Natural killer cell (primary cell): ENCODE measurements at regions not wholly inside any gene's neighbourhood (a gene's known extent, or its start where the extent isn't known, plus 50 kb on each side); places are given as distances from the start of the nearest gene placed in this dataset.

Experiments used
- ATAC-seq, 3 donors: fragments of 150-1000 bp in 2 of 3; fragments of 200-7000 bp in 1 of 3; cut with Tn5 transposase; 1 replicate in 1 of 3; 2 replicates in 2 of 3; pipeline ENCODE4 v1.10.0; 2021; ENCODE audit warnings: mild to moderate bottlenecking in 2 of 3, moderate library complexity in 2 of 3
- DNase-seq, 2 donors: peaks; one replicate each; pipeline versions ENCODE4 v3.0.0 to v3.0.0-alpha.2; 2013 to 2021; ENCODE audit warnings: mixed read lengths in 1 of 2
- H3K27ac ChIP-seq: one replicate; pipeline ENCODE4 v1.5.1; 2013; ENCODE audit warnings: mild to moderate bottlenecking, low read length
- H3K27me3 ChIP-seq: one replicate; pipeline ENCODE4 v1.6.1; 2013; ENCODE audit warnings: low read length; ENCODE audit not compliant: control insufficient read depth, insufficient read depth
- H3K36me3 ChIP-seq: one replicate; pipeline ENCODE4 v1.6.1; 2013; ENCODE audit warnings: low read length; ENCODE audit not compliant: control insufficient read depth, insufficient read depth
- H3K4me1 ChIP-seq: one replicate; pipeline ENCODE4 v1.6.1; 2013; ENCODE audit warnings: low read length; ENCODE audit not compliant: control insufficient read depth, insufficient read depth
- H3K4me3 ChIP-seq: one replicate; pipeline ENCODE4 v1.5.1; 2013; ENCODE audit warnings: low read length
- H3K9me3 ChIP-seq: one replicate; pipeline ENCODE4 v1.6.1; 2013; ENCODE audit warnings: low read length; ENCODE audit not compliant: control insufficient read depth, insufficient read depth
- H3K27ac Mint-ChIP-seq, 2 donors: one replicate each; pipeline ENCODE4 v1.8.0; 2022; ENCODE audit warnings: mild to moderate bottlenecking in 2 of 2, mixed read lengths in 2 of 2, moderate library complexity in 1 of 2
- H3K27me3 Mint-ChIP-seq, 2 donors: one replicate each; pipeline ENCODE4 v1.8.0; 2022; ENCODE audit warnings: low read depth in 2 of 2, mixed read lengths in 2 of 2
- H3K36me3 Mint-ChIP-seq: one replicate; pipeline ENCODE4 v1.8.0; 2022; ENCODE audit warnings: mixed read lengths
- H3K4me1 Mint-ChIP-seq, 2 donors: one replicate each; pipeline ENCODE4 v1.8.0; 2022; ENCODE audit warnings: mixed read lengths in 2 of 2
- H3K4me3 Mint-ChIP-seq: one replicate; pipeline ENCODE4 v1.8.0; 2022; ENCODE audit warnings: mild to moderate bottlenecking, moderate library complexity, mixed read lengths
- H3K9me3 Mint-ChIP-seq, 2 donors: one replicate each; pipeline ENCODE4 v1.8.0; 2022; ENCODE audit warnings: mixed read lengths in 2 of 2
- WGBS: methylation state at CpG from one replicate; pipeline ENCODE4 v1.1.7; 2013; ENCODE audit warnings: missing lambda C conversion rate; ENCODE audit not compliant: insufficient coverage; 5-methylcytosine and 5-hydroxymethylcytosine counted together
- intact Hi-C: fragments of 100-400 bp; cut with micrococcal nuclease; formaldehyde crosslinking; loops from one replicate; pipeline ENCODE4 v1.14.2; 2022
- TF ChIP-seq, protein P1 (sequence below): fragments of 200-600 bp; IDR thresholded peaks from one replicate; pipeline ENCODE4 v1.8.0; 2022; ENCODE audit warnings: antibody characterized with exemption

DNA sequence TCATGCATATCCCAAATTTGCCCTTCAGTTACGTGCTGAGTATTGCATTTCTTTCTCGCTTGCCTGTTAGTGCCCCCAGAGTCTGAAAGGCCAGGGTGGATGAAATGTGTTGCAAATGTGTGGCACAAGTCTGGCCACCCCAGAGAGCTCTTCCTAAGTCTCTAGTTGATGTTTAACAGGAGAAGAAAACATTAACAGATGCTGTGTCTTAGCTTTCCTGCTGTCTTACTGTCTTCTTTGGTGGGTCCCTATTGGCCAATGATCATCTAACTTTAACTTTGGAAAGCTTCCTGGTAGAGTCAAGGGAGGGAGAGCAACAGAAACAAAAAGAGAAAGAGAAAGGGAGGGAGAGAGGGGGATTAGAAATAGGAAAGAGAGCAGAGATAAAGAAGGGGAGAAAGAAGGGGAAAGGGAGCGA, 76.7 kb upstream of the P3H2 start:
- DNase-seq (no peak), ATAC-seq (no peak)
- TF ChIP-seq, protein P1, sequence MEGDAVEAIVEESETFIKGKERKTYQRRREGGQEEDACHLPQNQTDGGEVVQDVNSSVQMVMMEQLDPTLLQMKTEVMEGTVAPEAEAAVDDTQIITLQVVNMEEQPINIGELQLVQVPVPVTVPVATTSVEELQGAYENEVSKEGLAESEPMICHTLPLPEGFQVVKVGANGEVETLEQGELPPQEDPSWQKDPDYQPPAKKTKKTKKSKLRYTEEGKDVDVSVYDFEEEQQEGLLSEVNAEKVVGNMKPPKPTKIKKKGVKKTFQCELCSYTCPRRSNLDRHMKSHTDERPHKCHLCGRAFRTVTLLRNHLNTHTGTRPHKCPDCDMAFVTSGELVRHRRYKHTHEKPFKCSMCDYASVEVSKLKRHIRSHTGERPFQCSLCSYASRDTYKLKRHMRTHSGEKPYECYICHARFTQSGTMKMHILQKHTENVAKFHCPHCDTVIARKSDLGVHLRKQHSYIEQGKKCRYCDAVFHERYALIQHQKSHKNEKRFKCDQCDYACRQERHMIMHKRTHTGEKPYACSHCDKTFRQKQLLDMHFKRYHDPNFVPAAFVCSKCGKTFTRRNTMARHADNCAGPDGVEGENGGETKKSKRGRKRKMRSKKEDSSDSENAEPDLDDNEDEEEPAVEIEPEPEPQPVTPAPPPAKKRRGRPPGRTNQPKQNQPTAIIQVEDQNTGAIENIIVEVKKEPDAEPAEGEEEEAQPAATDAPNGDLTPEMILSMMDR, result no peak
- Histone ChIP-seq H3K4me3 (no peak overlapping the region), H3K36me3 (no peaks in the 10 kb centered on the region), H3K27me3 (no peaks in the 10 kb centered on the region), H3K4me1 (no peaks in the 10 kb centered on the region), H3K27ac (no peak overlapping the region), H3K9me3 (no peaks in the 10 kb centered on the region)
- WGBS, result 98% methylated on average over 3 of the region's 3 CpGs
- no peaks in the 10 kb centered on the region for H3K36me3 Mint-ChIP-seq
- intact Hi-C loops, result no loop called here
- no peaks in the 10 kb centered on the region for H3K9me3 Mint-ChIP-seq
- H3K4me1 Mint-ChIP-seq, result no peaks in the 10 kb centered on the region
- no peak overlapping the region for H3K27ac Mint-ChIP-seq
- no peak overlapping the region for H3K4me3 Mint-ChIP-seq
- no peaks in the 10 kb centered on the region for H3K27me3 Mint-ChIP-seq

DNA sequence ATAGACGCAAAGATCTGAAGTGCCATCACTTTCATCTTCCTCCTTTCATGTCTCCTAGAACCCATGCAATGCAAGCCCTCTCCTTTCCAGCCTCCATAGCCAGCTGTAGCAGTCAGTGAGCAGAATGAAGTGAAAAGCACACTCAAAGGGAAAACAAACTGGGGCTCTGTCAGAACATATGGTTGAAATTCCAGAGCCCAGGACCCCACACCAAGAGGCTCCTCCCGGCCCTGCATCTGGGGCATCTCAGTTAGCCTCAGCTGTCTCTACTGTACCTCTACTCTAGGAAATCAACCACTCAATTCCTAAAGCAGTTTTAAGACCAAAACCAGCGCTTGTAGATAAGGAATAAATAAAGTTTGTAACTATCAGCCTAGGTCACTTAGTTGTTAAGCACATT, 73.8 kb upstream of the P3H2 start:
- no peak overlapping the region for H3K4me3 Mint-ChIP-seq
- intact Hi-C loops, result no loop called here
- Histone ChIP-seq H3K36me3 (no peaks in the 10 kb centered on the region), H3K4me1 (no peaks in the 10 kb centered on the region), H3K9me3 (no peaks in the 10 kb centered on the region), H3K4me3 (no peak overlapping the region), H3K27me3 (no peaks in the 10 kb centered on the region), H3K27ac (no peak overlapping the region)
- no peak overlapping the region for H3K27ac Mint-ChIP-seq
- TF ChIP-seq, protein P1, result no peak
- no peaks in the 10 kb centered on the region for H3K27me3 Mint-ChIP-seq
- no peaks in the 10 kb centered on the region for H3K36me3 Mint-ChIP-seq
- H3K9me3 Mint-ChIP-seq, result no peaks in the 10 kb centered on the region
- no peak for ATAC-seq
- no peaks in the 10 kb centered on the region for H3K4me1 Mint-ChIP-seq
- DNase-seq, result no peak
- 92% methylated on average over 2 of the region's 3 CpGs for WGBS

DNA sequence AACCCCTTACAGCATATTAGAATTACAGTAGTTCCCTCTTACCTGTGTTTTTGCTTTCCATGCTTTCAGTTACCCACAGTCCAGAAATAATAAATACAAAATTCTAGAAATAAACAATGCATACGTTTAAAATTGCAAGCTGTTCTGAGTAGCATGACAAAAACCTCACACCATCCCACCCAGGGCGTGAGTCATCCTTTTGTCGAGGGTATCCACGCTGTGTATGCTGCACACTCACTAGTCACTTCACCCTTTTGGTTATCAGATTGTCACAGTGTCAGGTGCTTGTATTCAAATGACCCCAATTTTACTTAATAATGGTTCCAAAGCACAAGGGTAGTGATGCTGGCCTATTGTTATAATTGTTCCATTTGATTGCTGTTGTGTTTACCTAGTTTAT, 72.5 kb upstream of the P3H2 start:
- H3K4me3 Mint-ChIP-seq, result no peak overlapping the region
- TF ChIP-seq, protein P1, result no peak
- intact Hi-C loops, result no loop called here
- Histone ChIP-seq H3K9me3 (no peaks in the 10 kb centered on the region), H3K4me3 (no peak overlapping the region), H3K36me3 (no peaks in the 10 kb centered on the region), H3K27ac (no peak overlapping the region), H3K27me3 (no peaks in the 10 kb centered on the region), H3K4me1 (no peaks in the 10 kb centered on the region)
- no peak overlapping the region for H3K27ac Mint-ChIP-seq
- ATAC-seq (no peak), DNase-seq (no peak)
- no peaks in the 10 kb centered on the region for H3K4me1 Mint-ChIP-seq
- no peaks in the 10 kb centered on the region for H3K9me3 Mint-ChIP-seq
- WGBS, result 64% methylated on average over 4 of the region's 4 CpGs
- no peaks in the 10 kb centered on the region for H3K36me3 Mint-ChIP-seq
- H3K27me3 Mint-ChIP-seq, result no peaks in the 10 kb centered on the region

DNA sequence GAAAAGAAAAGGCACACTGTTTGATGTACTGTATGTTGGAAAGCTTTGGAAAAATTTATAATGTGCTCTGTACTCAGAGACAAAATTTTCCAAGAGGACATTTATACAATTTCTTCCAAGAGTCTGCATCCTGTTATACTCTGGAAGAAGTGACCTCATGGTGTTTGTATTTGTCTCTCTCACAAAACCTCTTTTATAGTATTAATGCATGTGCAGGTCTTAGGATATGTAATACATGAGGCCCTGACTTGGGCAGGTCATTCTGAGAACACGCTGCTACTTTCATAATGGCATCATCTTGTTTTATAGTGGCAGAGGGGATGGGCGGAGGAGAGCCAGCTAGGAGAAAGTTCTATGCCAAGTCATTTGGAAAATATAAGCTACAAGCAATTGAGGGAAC, 72.0 kb upstream of the P3H2 start:
- ATAC-seq (no peak), DNase-seq (no peak)
- Histone ChIP-seq H3K27ac (no peak overlapping the region), H3K36me3 (no peaks in the 10 kb centered on the region), H3K4me3 (no peak overlapping the region), H3K9me3 (no peaks in the 10 kb centered on the region), H3K4me1 (no peaks in the 10 kb centered on the region), H3K27me3 (no peaks in the 10 kb centered on the region)
- no peaks in the 10 kb centered on the region for H3K9me3 Mint-ChIP-seq
- H3K27ac Mint-ChIP-seq, result no peak overlapping the region
- intact Hi-C loops, result no loop called here
- no peaks in the 10 kb centered on the region for H3K27me3 Mint-ChIP-seq
- 84% methylated on average over 2 of the region's 2 CpGs for WGBS
- H3K4me1 Mint-ChIP-seq, result no peaks in the 10 kb centered on the region
- no peak overlapping the region for H3K4me3 Mint-ChIP-seq
- H3K36me3 Mint-ChIP-seq, result no peaks in the 10 kb centered on the region
- TF ChIP-seq, protein P1, result no peak
